ENCODE measurements at regions not wholly inside any gene's neighbourhood (a gene's known extent, or its start where the extent isn't known, plus 50 kb on each side); places are given as distances from the start of the nearest gene placed in this dataset.
"Not testable (repeated sequence)": the region's sequence is repeated elsewhere in the genome, so short reads cannot be mapped to it uniquely, and the experiment has no call there.

- peaks cover 5% of the 10 kb centered on the region for H3K36me3 Mint-ChIP-seq
These were observed 85.5 kb downstream of the TRIM27 start for GRCh38 chr6:28838289-28838633.

GRCh38 chr6:28838634-28839442 lies 84.9 kb downstream of the TRIM27 start:
- H3K9me3 Mint-ChIP-seq = peaks cover 4% of the 10 kb centered on the region
- peak; percentile 92 for DNase-seq (ENCODE audit: extremely low spot score, unreplicated experiment)
- H3K4me3 Mint-ChIP-seq = peak overlapping the region; percentile 97
- peak; percentile 75 for TF ChIP-seq CTCF (conservative IDR thresholded peaks at IDR 0.05)
- H3K27me3 Mint-ChIP-seq = peaks cover 35% of the 10 kb centered on the region
- peaks cover 10% of the 10 kb centered on the region for H3K4me1 Mint-ChIP-seq (ENCODE audit: unreplicated experiment)
- H3K27ac Mint-ChIP-seq = peak overlapping the region; percentile 96
- peaks cover 5% of the 10 kb centered on the region for H3K36me3 Mint-ChIP-seq

More at GRCh38 chr6:28838289-28838633, 85.5 kb downstream of the TRIM27 start:
- DNase-seq (ENCODE audit: extremely low spot score, unreplicated experiment) = peak; percentile 73
- H3K9me3 Mint-ChIP-seq = peaks cover 4% of the 10 kb centered on the region
- no peak for TF ChIP-seq CTCF (conservative IDR thresholded peaks at IDR 0.05)
- peaks cover 38% of the 10 kb centered on the region for H3K27me3 Mint-ChIP-seq
- peak overlapping the region; percentile 97 for H3K4me3 Mint-ChIP-seq
- H3K27ac Mint-ChIP-seq = peak overlapping the region; percentile 96
- peaks cover 10% of the 10 kb centered on the region for H3K4me1 Mint-ChIP-seq (ENCODE audit: unreplicated experiment)

- DNase-seq (ENCODE audit: extremely low spot score, unreplicated experiment) = no peak
- H3K27ac Mint-ChIP-seq = peak overlapping the region; percentile 96
- H3K27me3 Mint-ChIP-seq = peaks cover 35% of the 10 kb centered on the region
- no peak for TF ChIP-seq CTCF (conservative IDR thresholded peaks at IDR 0.05)
- peak overlapping the region; percentile 97 for H3K4me3 Mint-ChIP-seq
- H3K36me3 Mint-ChIP-seq = peaks cover 5% of the 10 kb centered on the region
- peaks cover 10% of the 10 kb centered on the region for H3K4me1 Mint-ChIP-seq (ENCODE audit: unreplicated experiment)
- peaks cover 4% of the 10 kb centered on the region for H3K9me3 Mint-ChIP-seq
These were observed 84.2 kb downstream of the TRIM27 start for GRCh38 chr6:28839443-28840120.

- peak; percentile 56 for TF ChIP-seq CTCF (conservative IDR thresholded peaks at IDR 0.05)
- Mint-ChIP-seq H3K36me3 (peaks cover 5% of the 10 kb centered on the region), H3K27ac (no peak overlapping the region), H3K4me1 (ENCODE audit: unreplicated experiment) (peaks cover 10% of the 10 kb centered on the region), H3K27me3 (peaks cover 40% of the 10 kb centered on the region), H3K4me3 (no peak overlapping the region), H3K9me3 (peaks cover 4% of the 10 kb centered on the region)
- no peak for DNase-seq (ENCODE audit: extremely low spot score, unreplicated experiment)
These were observed 82.5 kb downstream of the TRIM27 start for GRCh38 chr6:28841290-28841689.

GRCh38 chr6:28848756-28849155 lies 75.0 kb downstream of the TRIM27 start:
- not testable (repeated sequence) for H3K9me3 Mint-ChIP-seq; DNase-seq (ENCODE audit: extremely low spot score, unreplicated experiment); H3K4me3 Mint-ChIP-seq; H3K27ac Mint-ChIP-seq; H3K4me1 Mint-ChIP-seq (ENCODE audit: unreplicated experiment); H3K36me3 Mint-ChIP-seq
- peaks cover 60% of the 10 kb centered on the region for H3K27me3 Mint-ChIP-seq

All from type B pancreatic cell (in vitro differentiated cells).